ENCODE measurements at regions not wholly inside any gene's neighbourhood (a gene's known extent, or its start where the extent isn't known, plus 50 kb on each side); places are given as distances from the start of the nearest gene placed in this dataset.

GRCh38 chr16:48897698-48898205 is 287.8 kb upstream of the N4BP1 start:
- Histone ChIP-seq H3K4me1 (no peaks in the 10 kb centered on the region), H3K36me3 (no peaks in the 10 kb centered on the region), H3K9me3 (no peaks in the 10 kb centered on the region), H3K27me3 (peaks cover 0 to 49% (median 0%) of the 10 kb centered on the region in 4 donors), H3K27ac (replicated peaks in 1 of 4) (no peak overlapping the region), H3K4me3 (no peak overlapping the region)
- no peak for TF ChIP-seq CTCF (IDR thresholded peaks at IDR 0.05)
- no peak for TF ChIP-seq EP300 (IDR thresholded peaks at IDR 0.05)
- no peak for TF ChIP-seq POLR2AphosphoS5 (IDR thresholded peaks at IDR 0.05)
- TF ChIP-seq POLR2A (IDR thresholded peaks at IDR 0.05; ENCODE audit: low read depth) = no peak
- whole genome bisulfite sequencing = 74% methylated on average over 8 of the region's 8 CpGs
- DNase-seq (ENCODE audit: extremely low spot score) = no peak
- intact Hi-C loops (cut with DNase I) = no loop called here

GRCh38 chr16:48895142-48895541 is 285.2 kb upstream of the N4BP1 start:
- H3K27me3 ChIP-seq = peaks cover 0 to 38% (median 0%) of the 10 kb centered on the region in 4 donors
- H3K9me3 ChIP-seq = no peaks in the 10 kb centered on the region
- no peak for DNase-seq (ENCODE audit: extremely low spot score)
- H3K4me3 ChIP-seq = no peak overlapping the region
- no peaks in the 10 kb centered on the region for H3K36me3 ChIP-seq
- no peaks in the 10 kb centered on the region for H3K4me1 ChIP-seq
- WGBS = 46% methylated on average over 5 of the region's 5 CpGs
- H3K27ac ChIP-seq (replicated peaks in 1 of 4) = no peak overlapping the region
- intact Hi-C loops (cut with DNase I) = no loop called here
- TF ChIP-seq POLR2A (IDR thresholded peaks at IDR 0.05; ENCODE audit: low read depth) = no peak
- no peak for TF ChIP-seq CTCF (IDR thresholded peaks at IDR 0.05)
- no peak for TF ChIP-seq POLR2AphosphoS5 (IDR thresholded peaks at IDR 0.05)
- TF ChIP-seq EP300 (IDR thresholded peaks at IDR 0.05) = no peak

- Histone ChIP-seq H3K9me3 (no peaks in the 10 kb centered on the region), H3K4me3 (no peak overlapping the region), H3K27ac (replicated peaks in 1 of 4) (no peak overlapping the region), H3K36me3 (no peaks in the 10 kb centered on the region), H3K4me1 (no peaks in the 10 kb centered on the region), H3K27me3 (peaks cover 0 to 45% (median 0%) of the 10 kb centered on the region in 4 donors)
- intact Hi-C loops (cut with DNase I) = no loop called here
- DNase-seq (ENCODE audit: extremely low spot score) = no peak
- 96% methylated on average over 2 of the region's 2 CpGs for WGBS
- no peak for TF ChIP-seq POLR2AphosphoS5 (IDR thresholded peaks at IDR 0.05)
- no peak for TF ChIP-seq POLR2A (IDR thresholded peaks at IDR 0.05; ENCODE audit: low read depth)
- TF ChIP-seq EP300 (IDR thresholded peaks at IDR 0.05) = no peak
- no peak for TF ChIP-seq CTCF (IDR thresholded peaks at IDR 0.05)
These were observed 282.9 kb upstream of the N4BP1 start for GRCh38 chr16:48892893-48893292.

- Histone ChIP-seq H3K27ac (replicated peaks in 1 of 4) (no peak overlapping the region), H3K9me3 (no peaks in the 10 kb centered on the region), H3K27me3 (peaks cover 0 to 26% (median 0%) of the 10 kb centered on the region in 4 donors), H3K4me1 (no peaks in the 10 kb centered on the region), H3K4me3 (no peak overlapping the region), H3K36me3 (no peaks in the 10 kb centered on the region)
- TF ChIP-seq EP300 (IDR thresholded peaks at IDR 0.05) = no peak
- TF ChIP-seq POLR2AphosphoS5 (IDR thresholded peaks at IDR 0.05) = no peak
- TF ChIP-seq CTCF (IDR thresholded peaks at IDR 0.05) = no peak
- no peak for TF ChIP-seq POLR2A (IDR thresholded peaks at IDR 0.05; ENCODE audit: low read depth)
- no peak for DNase-seq (ENCODE audit: extremely low spot score)
- WGBS = 61% methylated on average over 9 of the region's 9 CpGs
- intact Hi-C loops (cut with DNase I) = no loop called here
These were observed 277.7 kb upstream of the N4BP1 start for GRCh38 chr16:48887646-48888210.

GRCh38 chr16:48885471-48885870 is 275.5 kb upstream of the N4BP1 start:
- Histone ChIP-seq H3K36me3 (no peaks in the 10 kb centered on the region), H3K4me3 (no peak overlapping the region), H3K27me3 (peaks cover 0 to 21% (median 0%) of the 10 kb centered on the region in 4 donors), H3K4me1 (no peaks in the 10 kb centered on the region), H3K9me3 (no peaks in the 10 kb centered on the region), H3K27ac (replicated peaks in 1 of 4) (no peak overlapping the region)
- TF ChIP-seq POLR2AphosphoS5 (IDR thresholded peaks at IDR 0.05) (no peak), CTCF (IDR thresholded peaks at IDR 0.05) (no peak), POLR2A (IDR thresholded peaks at IDR 0.05; ENCODE audit: low read depth) (no peak), EP300 (IDR thresholded peaks at IDR 0.05) (no peak)
- WGBS = 49% methylated on average over 9 of the region's 9 CpGs
- no peak for DNase-seq (ENCODE audit: extremely low spot score)
- intact Hi-C loops (cut with DNase I) = no loop called here
